B cell (primary cell): ENCODE measurements at regions not wholly inside any gene's neighbourhood (a gene's known extent, or its start where the extent isn't known, plus 50 kb on each side); places are given as distances from the start of the nearest gene placed in this dataset.

Source experiments
- CTCF ChIP-seq: fragments of 200-600 bp; IDR thresholded peaks from one replicate; pipeline ENCODE4 v1.8.0; 2022; ENCODE audit warnings: antibody characterized with exemption, mild to moderate bottlenecking
- EZH2 ChIP-seq: IDR thresholded peaks from 2 replicates; pipeline ENCODE4 v1.6.1; 2012; ENCODE audit warnings: borderline replicate concordance, low read depth, mild to moderate bottlenecking, moderate library complexity, low read length; ENCODE audit not compliant: insufficient read depth, poor library complexity, severe bottlenecking

GRCh38 chr12:114501474-114501807, 95.5 kb upstream of the TBX5 start:
- no peak for TF ChIP-seq EZH2
- no peak for TF ChIP-seq CTCF
